Upper lobe of left lung (tissue), 4 donors: ENCODE measurements at regions not wholly inside any gene's neighbourhood (a gene's known extent, or its start where the extent isn't known, plus 50 kb on each side); places are given as distances from the start of the nearest gene placed in this dataset.

Source experiments
- CTCF ChIP-seq, 6 experiments: fragments of 450-650 bp in 4 of 6; fragments of 200-600 bp in 2 of 6; sonication (generic) in 2 of 6; IDR thresholded peaks; one replicate each; pipeline ENCODE4 v1.5.1; 2016 to 2019; ENCODE audit warnings: antibody characterized with exemption in 6 of 6
- POLR2AphosphoS5 ChIP-seq, 2 donors: sonication (generic); formaldehyde crosslinking; IDR thresholded peaks; one replicate each; pipeline ENCODE4 v1.5.1; 2017; ENCODE audit warnings: antibody characterized with exemption in 2 of 2

- TF ChIP-seq CTCF (IDR thresholded peaks at IDR 0.05) (no peak), POLR2AphosphoS5 (IDR thresholded peaks at IDR 0.05) (no peak)
Observed at GRCh38 chr20:11188843-11189603, 515.2 kb upstream of the JAG1 start.
